Fibroblast of pulmonary artery (primary cell): ENCODE measurements at regions not wholly inside any gene's neighbourhood (a gene's known extent, or its start where the extent isn't known, plus 50 kb on each side); places are given as distances from the start of the nearest gene placed in this dataset.

ENCODE experiments used
- DNase-seq: peaks from one replicate; pipeline ENCODE4 v3.0.0-alpha.2; 2010; ENCODE audit warnings: low read depth
- H3K4me3 ChIP-seq: replicated peaks from 2 replicates; pipeline ENCODE4 v1.5.1; 2011; ENCODE audit warnings: low read depth, mild to moderate bottlenecking, control low read depth, low read length, moderate library complexity
- TF ChIP-seq, protein P1 (sequence below): IDR thresholded peaks from 2 replicates; pipeline ENCODE4 v1.5.1; 2011; ENCODE audit warnings: mild to moderate bottlenecking, control low read depth, low read length, inconsistent platforms; ENCODE audit errors: missing control alignments

- DNase-seq, result no peak
- TF ChIP-seq, protein P1, sequence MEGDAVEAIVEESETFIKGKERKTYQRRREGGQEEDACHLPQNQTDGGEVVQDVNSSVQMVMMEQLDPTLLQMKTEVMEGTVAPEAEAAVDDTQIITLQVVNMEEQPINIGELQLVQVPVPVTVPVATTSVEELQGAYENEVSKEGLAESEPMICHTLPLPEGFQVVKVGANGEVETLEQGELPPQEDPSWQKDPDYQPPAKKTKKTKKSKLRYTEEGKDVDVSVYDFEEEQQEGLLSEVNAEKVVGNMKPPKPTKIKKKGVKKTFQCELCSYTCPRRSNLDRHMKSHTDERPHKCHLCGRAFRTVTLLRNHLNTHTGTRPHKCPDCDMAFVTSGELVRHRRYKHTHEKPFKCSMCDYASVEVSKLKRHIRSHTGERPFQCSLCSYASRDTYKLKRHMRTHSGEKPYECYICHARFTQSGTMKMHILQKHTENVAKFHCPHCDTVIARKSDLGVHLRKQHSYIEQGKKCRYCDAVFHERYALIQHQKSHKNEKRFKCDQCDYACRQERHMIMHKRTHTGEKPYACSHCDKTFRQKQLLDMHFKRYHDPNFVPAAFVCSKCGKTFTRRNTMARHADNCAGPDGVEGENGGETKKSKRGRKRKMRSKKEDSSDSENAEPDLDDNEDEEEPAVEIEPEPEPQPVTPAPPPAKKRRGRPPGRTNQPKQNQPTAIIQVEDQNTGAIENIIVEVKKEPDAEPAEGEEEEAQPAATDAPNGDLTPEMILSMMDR, result no peak
Observed at GRCh38 chr12:31822761-31823160, 93.9 kb upstream of the AMN1 start.

GRCh38 chr12:31821484-31821883 is 92.7 kb upstream of the AMN1 start:
- TF ChIP-seq, protein P1, result no peak
- no peak for DNase-seq
- H3K4me3 ChIP-seq, result no peak overlapping the region

More at GRCh38 chr12:31822761-31823160, 93.9 kb upstream of the AMN1 start:
- H3K4me3 ChIP-seq, result no peak overlapping the region

DNA sequence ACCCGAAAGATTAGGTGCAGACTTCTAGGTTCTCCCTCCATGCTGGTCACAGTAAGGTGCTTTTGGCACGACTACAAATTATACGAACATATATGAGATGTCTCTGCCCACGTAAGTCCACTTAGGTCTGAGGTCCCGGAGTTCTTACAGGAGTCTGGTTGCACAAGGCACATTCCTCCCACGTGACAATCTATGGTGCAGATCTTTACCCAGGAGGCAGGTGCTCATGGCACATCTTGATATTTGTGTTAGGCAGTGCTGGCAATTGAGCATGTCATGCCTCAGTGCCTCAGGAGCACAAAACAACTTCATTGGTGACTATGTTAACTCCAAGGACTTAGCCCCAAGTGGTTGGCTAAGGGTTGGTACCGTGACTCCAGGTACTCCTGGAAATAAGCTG is 92.0 kb upstream of the AMN1 start:
- TF ChIP-seq, protein P1, result no peak
- no peak overlapping the region for H3K4me3 ChIP-seq
- DNase-seq, result no peak

- no peak overlapping the region for H3K4me3 ChIP-seq
- TF ChIP-seq, protein P1, result no peak
- DNase-seq, result peak; percentile 37
Observed at GRCh38 chr12:31819427-31819826, 90.6 kb upstream of the AMN1 start.

GRCh38 chr12:31818623-31819268 is 89.9 kb upstream of the AMN1 start:
- TF ChIP-seq, protein P1, result no peak
- no peak overlapping the region for H3K4me3 ChIP-seq
- DNase-seq, result no peak

GRCh38 chr12:31817120-31817519 is 88.3 kb upstream of the AMN1 start:
- H3K4me3 ChIP-seq, result no peak overlapping the region
- TF ChIP-seq, protein P1, result no peak
- DNase-seq, result no peak

DNA sequence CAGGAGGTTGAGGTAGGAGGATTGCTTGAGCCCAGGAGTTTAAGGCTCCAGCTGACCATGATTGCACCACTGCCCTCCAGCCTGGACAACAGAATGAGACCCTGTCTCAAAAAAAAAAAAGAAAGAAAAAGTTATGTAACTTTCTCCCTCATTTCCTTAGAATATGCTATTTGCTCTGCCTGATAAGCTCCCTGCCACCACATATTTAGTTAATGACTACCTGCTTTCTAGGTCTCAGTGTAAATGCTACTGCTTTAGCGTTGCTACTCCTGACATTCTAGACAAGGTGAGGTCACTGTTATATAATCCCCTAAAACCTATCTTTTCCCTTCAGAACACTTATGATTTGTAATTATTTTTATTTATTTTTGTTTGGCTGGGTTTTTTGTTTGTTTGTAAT is 86.3 kb upstream of the AMN1 start:
- DNase-seq, result no peak
- TF ChIP-seq, protein P1, result no peak
- H3K4me3 ChIP-seq, result no peak overlapping the region
